GM12878 (cell line): ENCODE measurements at regions not wholly inside any gene's neighbourhood (a gene's known extent, or its start where the extent isn't known, plus 50 kb on each side); places are given as distances from the start of the nearest gene placed in this dataset.

Experiments
- ATAC-seq: fragments of 200-7000 bp; cut with Tn5 transposase; 3 replicates; pipeline ENCODE4 v1.9.1; 2020; ENCODE audit warnings: mild to moderate bottlenecking, moderate library complexity
- BruUV-seq: library from RNA; stranded (reverse); fragments of 400-500 nt; replicated peaks from 2 replicates; lab custom pipeline; 2021; lab: Mats Ljungman, UMichigan
- CTCF ChIA-PET: fragments of 300-600 bp; sonication (Branson Sonifier 250); formaldehyde crosslinking; extraction: SDS; loops from one replicate; lab custom pipeline; 2021; ENCODE audit warnings: inconsistent platforms; lab: Yijun Ruan, JAX
- POLR2A ChIA-PET: fragments of 350-600 bp; formaldehyde crosslinking; extraction: SDS; loops from one replicate; lab custom pipeline; 2021; ENCODE audit warnings: inconsistent platforms; lab: Charles Lee
- RAD21 ChIA-PET: fragments of 300-600 bp; sonication (Branson Sonifier 250); formaldehyde crosslinking; loops from one replicate; lab custom pipeline; 2023; ENCODE audit warnings: antibody characterized with exemption; ENCODE audit not compliant: unreplicated experiment; lab: Charles Lee
- SMC1A ChIA-PET: fragments of 300-600 bp; sonication (Branson Sonifier 250); formaldehyde crosslinking; loops from one replicate; lab custom pipeline; 2023; ENCODE audit not compliant: unreplicated experiment, uncharacterized antibody; lab: Charles Lee
- DNase-seq: peaks from one replicate; pipeline ENCODE4 v3.0.0-alpha.2; 2011; ENCODE audit warnings: low read depth, low spot score
- FAIRE-seq: peaks from 3 replicates; lab custom pipeline; 2011; peaks lifted over from hg19 to GRCh38; lab: Jason Lieb, UNC
- H2AFZ ChIP-seq: 2 replicates; pipeline ENCODE4 v1.6.0; 2011; ENCODE audit warnings: low read depth, low read length, control low read depth; ENCODE audit not compliant: control insufficient read depth
- H3K27ac ChIP-seq: 2 replicates; pipeline ENCODE4 v1.5.1; 2011; ENCODE audit warnings: control low read depth; ENCODE audit not compliant: control insufficient read depth, insufficient read depth
- H3K27me3 ChIP-seq, 2 experiments: replicated peaks in 1 of 2; 2 replicates each; pipeline versions ENCODE4 v1.6.0 to v1.6.1; 2011; ENCODE audit warnings: low read length in 1 of 2; ENCODE audit not compliant: control insufficient read depth in 2 of 2, insufficient read depth in 2 of 2
- H3K36me3 ChIP-seq, 2 experiments: 2 replicates each; pipeline ENCODE4 v1.5.1; 2011; ENCODE audit warnings: low read length in 1 of 2; ENCODE audit not compliant: control insufficient read depth in 2 of 2, insufficient read depth in 2 of 2
- H3K4me1 ChIP-seq: 2 replicates; pipeline ENCODE4 v1.6.1; 2011; ENCODE audit warnings: mild to moderate bottlenecking, low read length, moderate library complexity, mixed read lengths; ENCODE audit not compliant: control insufficient read depth, insufficient read depth
- H3K4me2 ChIP-seq: 2 replicates; pipeline ENCODE4 v1.6.0; 2011; ENCODE audit warnings: control low read depth; ENCODE audit not compliant: control insufficient read depth, insufficient read depth
- H3K4me3 ChIP-seq: fragments of 200-600 bp; sonication (generic); 2 replicates; pipeline ENCODE4 v1.5.1; 2016
- H3K79me2 ChIP-seq: 2 replicates; pipeline ENCODE4 v1.6.0; 2011; ENCODE audit warnings: low read length; ENCODE audit not compliant: control insufficient read depth, insufficient read depth
- H3K9ac ChIP-seq: 2 replicates; pipeline ENCODE4 v1.8.0; 2011; ENCODE audit warnings: low read length, control low read depth, mixed read lengths; ENCODE audit not compliant: control insufficient read depth, insufficient read depth
- H3K9me3 ChIP-seq: replicated peaks from 3 replicates; pipeline ENCODE4 v1.5.1; 2011; ENCODE audit warnings: mild to moderate bottlenecking, low read length; ENCODE audit not compliant: control insufficient read depth, insufficient read depth
- H4K20me1 ChIP-seq: 2 replicates; pipeline ENCODE4 v1.6.0; 2011; ENCODE audit not compliant: control insufficient read depth, insufficient read depth
- ELK1 ChIP-seq: IDR thresholded peaks from 2 replicates; pipeline ENCODE4 v1.6.1; 2012; ENCODE audit warnings: low read depth, low read length, improper control_type of control experiment
- FOXM1 ChIP-seq: IDR thresholded peaks from 2 replicates; pipeline ENCODE4 v1.6.1; 2012; ENCODE audit warnings: low read depth, mild to moderate bottlenecking, inconsistent platforms, low read length, moderate library complexity
- IRF3 ChIP-seq: fragments of 450-650 bp; IDR thresholded peaks from 2 replicates; pipeline ENCODE4 v1.6.1; 2014; ENCODE audit warnings: mild to moderate bottlenecking
- IRF4 ChIP-seq: IDR thresholded peaks from 2 replicates; pipeline ENCODE4 v1.6.1; 2011; ENCODE audit warnings: low read depth, low read length
- JUND ChIP-seq: IDR thresholded peaks from 2 replicates; pipeline ENCODE4 v1.6.1; 2012; ENCODE audit warnings: low read depth, mild to moderate bottlenecking, low read length, improper control_type of control experiment, moderate library complexity
- KDM1A ChIP-seq: fragments of 200-600 bp; sonication (generic); IDR thresholded peaks from 2 replicates; pipeline ENCODE4 v1.6.1; 2016; ENCODE audit warnings: borderline replicate concordance
- NRF1 ChIP-seq: conservative IDR thresholded peaks from 2 replicates; pipeline ENCODE4 v1.6.1; 2011; ENCODE audit warnings: mild to moderate bottlenecking, low read depth, low read length, improper control_type of control experiment
- POLR2AphosphoS5 ChIP-seq: IDR thresholded peaks from 2 replicates; pipeline ENCODE4 v1.6.1; 2011; ENCODE audit warnings: mild to moderate bottlenecking, low read length, inconsistent platforms
- RAD51 ChIP-seq: fragments of 450-650 bp; IDR thresholded peaks from 2 replicates; pipeline ENCODE4 v1.6.1; 2016; ENCODE audit warnings: moderate library complexity, mild to moderate bottlenecking, inconsistent platforms
- RELA ChIP-seq: fragments of 450-650 bp; IDR thresholded peaks from 2 replicates; pipeline ENCODE4 v1.8.0; 2014; ENCODE audit warnings: borderline replicate concordance; ENCODE audit not compliant: partially characterized antibody
- SIN3A ChIP-seq: IDR thresholded peaks from 2 replicates; pipeline ENCODE4 v1.6.1; 2012; ENCODE audit warnings: low read depth, low read length, improper control_type of control experiment
- SMARCA5 ChIP-seq: fragments of 450-650 bp; IDR thresholded peaks from 2 replicates; pipeline ENCODE4 v1.6.1; 2017; ENCODE audit warnings: mild to moderate bottlenecking
- SMC3 ChIP-seq: IDR thresholded peaks from 2 replicates; pipeline ENCODE4 v1.6.1; 2011; ENCODE audit warnings: low read length, improper control_type of control experiment, borderline replicate concordance
- SUPT20H ChIP-seq: IDR thresholded peaks from 2 replicates; pipeline ENCODE4 v1.6.1; 2011; ENCODE audit warnings: low read depth, mild to moderate bottlenecking, low read length, moderate library complexity, borderline replicate concordance; ENCODE audit not compliant: control insufficient read depth
- WGBS: methylation state at CpG from one replicate; pipeline ENCODE4 v1.1.6; 2016; ENCODE audit warnings: low lambda C conversion rate; ENCODE audit not compliant: insufficient replicate concordance, insufficient coverage; ENCODE audit errors: missing lambda C conversion rate; 5-methylcytosine and 5-hydroxymethylcytosine counted together
- in situ Hi-C: fragments of 300-500 bp; cut with MboI; formaldehyde crosslinking; loops from 9 replicates; pipeline ENCODE4 v1.14.3; 2018; ENCODE audit warnings: mixed read lengths
- intact Hi-C: fragments of 100-400 bp; cut with micrococcal nuclease; formaldehyde crosslinking; loops from one replicate; pipeline ENCODE4 v1.14.2; 2022; ENCODE audit not compliant: unreplicated experiment

- Histone ChIP-seq H3K79me2 (no peaks in the 10 kb centered on the region), H3K4me3 (no peak overlapping the region), H2AFZ (no peak overlapping the region), H3K9ac (no peak overlapping the region), H3K4me2 (no peak overlapping the region)
- ChIA-PET RAD21 (no interaction called here), POLR2A (no interaction called here)
- FAIRE-seq, result no peak
- in situ Hi-C loops, result no loop called here
- TF ChIP-seq ELK1, result no peak
- TF ChIP-seq, all 136 proteins: peak for 0
- ChIA-PET SMC1A (interaction anchor here (2.4 kb wide), 1 partner anchor 8 kb away, joined by 9 read pairs; no protein-coding TSS in a partner anchor), CTCF (no interaction called here)
- Histone ChIP-seq H3K36me3 (no peaks in the 10 kb centered on the region), H3K9me3 (no peaks in the 10 kb centered on the region), H3K27me3 (no peaks in the 10 kb centered on the region), H3K4me1 (no peaks in the 10 kb centered on the region), H4K20me1 (no peaks in the 10 kb centered on the region), H3K27ac (no peak overlapping the region)
- ATAC-seq (no peak), DNase-seq (no peak)
- 10% methylated on average over 4 of the region's 4 CpGs for WGBS
- no TSS peak for BruUV-seq
- intact Hi-C loops, result no loop called here
Measured at GRCh38 chr11:104451197-104451893, 287.4 kb upstream of the PDGFD start.

GRCh38 chr11:104443387-104443786 is 279.4 kb upstream of the PDGFD start:
- H4K20me1 ChIP-seq, result no peaks in the 10 kb centered on the region
- SMC1A ChIA-PET, result interaction anchor here (2.4 kb wide), 1 partner anchor 9 kb away, joined by 9 read pairs; no protein-coding TSS in a partner anchor

More at GRCh38 chr11:104443387-104443786, 279.4 kb upstream of the PDGFD start:
- intact Hi-C loops, result no loop called here
- no peaks in the 10 kb centered on the region for H3K9me3 ChIP-seq
- H3K4me2 ChIP-seq, result no peak overlapping the region
- no peaks in the 10 kb centered on the region for H3K79me2 ChIP-seq
- no peak overlapping the region for H3K27ac ChIP-seq
- FAIRE-seq (no peak), ATAC-seq (no peak), DNase-seq (no peak)
- ChIA-PET RAD21 (no interaction called here), CTCF (no interaction called here), POLR2A (no interaction called here)
- no peak overlapping the region for H3K4me3 ChIP-seq
- in situ Hi-C loops, result no loop called here
- no peaks in the 10 kb centered on the region for H3K36me3 ChIP-seq
- H2AFZ ChIP-seq, result no peak overlapping the region
- no TSS peak for BruUV-seq
- H3K4me1 ChIP-seq, result no peaks in the 10 kb centered on the region
- H3K9ac ChIP-seq, result no peak overlapping the region
- no peak for TF ChIP-seq FOXM1
- no peak for TF ChIP-seq RAD51
- no peak for TF ChIP-seq SIN3A
- TF ChIP-seq SMARCA5, result no peak
- TF ChIP-seq KDM1A, result no peak
- TF ChIP-seq SMC3, result no peak
- TF ChIP-seq IRF3, result no peak
- no peak for TF ChIP-seq SUPT20H
- no peak for TF ChIP-seq NRF1
- no peak for TF ChIP-seq IRF4
- TF ChIP-seq POLR2AphosphoS5, result no peak
- no peak for TF ChIP-seq RELA
- no peak for TF ChIP-seq JUND
- no peaks in the 10 kb centered on the region for H3K27me3 ChIP-seq
